ENCODE measurements at regions not wholly inside any gene's neighbourhood (a gene's known extent, or its start where the extent isn't known, plus 50 kb on each side); places are given as distances from the start of the nearest gene placed in this dataset.
A peak's percentile ranks its signal among the peaks of the same experiment; 100 is the strongest.

- no peaks in the 10 kb centered on the region for H3K27me3 Mint-ChIP-seq (ENCODE audit: low read depth)
- no peaks in the 10 kb centered on the region for H3K9me3 Mint-ChIP-seq
- TF ChIP-seq, protein P1, sequence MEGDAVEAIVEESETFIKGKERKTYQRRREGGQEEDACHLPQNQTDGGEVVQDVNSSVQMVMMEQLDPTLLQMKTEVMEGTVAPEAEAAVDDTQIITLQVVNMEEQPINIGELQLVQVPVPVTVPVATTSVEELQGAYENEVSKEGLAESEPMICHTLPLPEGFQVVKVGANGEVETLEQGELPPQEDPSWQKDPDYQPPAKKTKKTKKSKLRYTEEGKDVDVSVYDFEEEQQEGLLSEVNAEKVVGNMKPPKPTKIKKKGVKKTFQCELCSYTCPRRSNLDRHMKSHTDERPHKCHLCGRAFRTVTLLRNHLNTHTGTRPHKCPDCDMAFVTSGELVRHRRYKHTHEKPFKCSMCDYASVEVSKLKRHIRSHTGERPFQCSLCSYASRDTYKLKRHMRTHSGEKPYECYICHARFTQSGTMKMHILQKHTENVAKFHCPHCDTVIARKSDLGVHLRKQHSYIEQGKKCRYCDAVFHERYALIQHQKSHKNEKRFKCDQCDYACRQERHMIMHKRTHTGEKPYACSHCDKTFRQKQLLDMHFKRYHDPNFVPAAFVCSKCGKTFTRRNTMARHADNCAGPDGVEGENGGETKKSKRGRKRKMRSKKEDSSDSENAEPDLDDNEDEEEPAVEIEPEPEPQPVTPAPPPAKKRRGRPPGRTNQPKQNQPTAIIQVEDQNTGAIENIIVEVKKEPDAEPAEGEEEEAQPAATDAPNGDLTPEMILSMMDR (conservative IDR thresholded peaks at IDR 0.05): no peak
- no peak for DNase-seq (ENCODE audit: low read depth, low spot score)
- no peaks in the 10 kb centered on the region for H3K36me3 Mint-ChIP-seq (ENCODE audit: low read depth)
- peak overlapping the region; percentile 86 for H3K27ac Mint-ChIP-seq (ENCODE audit: unreplicated experiment)
- no peak overlapping the region for H3K4me3 Mint-ChIP-seq
- peaks cover 35% of the 10 kb centered on the region for H3K4me1 Mint-ChIP-seq
These were observed 263.1 kb downstream of the SEC14L1 start for GRCh38 chr17:77403854-77404253.

- H3K4me1 Mint-ChIP-seq: peaks cover 43% of the 10 kb centered on the region
- DNase-seq (ENCODE audit: low read depth, low spot score): no peak
- H3K27me3 Mint-ChIP-seq (ENCODE audit: low read depth): no peaks in the 10 kb centered on the region
- no peak overlapping the region for H3K4me3 Mint-ChIP-seq
- H3K9me3 Mint-ChIP-seq: no peaks in the 10 kb centered on the region
- H3K36me3 Mint-ChIP-seq (ENCODE audit: low read depth): no peaks in the 10 kb centered on the region
- TF ChIP-seq, protein P1 (conservative IDR thresholded peaks at IDR 0.05): no peak
- H3K27ac Mint-ChIP-seq (ENCODE audit: unreplicated experiment): peak overlapping the region; percentile 62
These were observed 264.2 kb downstream of the SEC14L1 start for GRCh38 chr17:77404812-77405581.

DNA sequence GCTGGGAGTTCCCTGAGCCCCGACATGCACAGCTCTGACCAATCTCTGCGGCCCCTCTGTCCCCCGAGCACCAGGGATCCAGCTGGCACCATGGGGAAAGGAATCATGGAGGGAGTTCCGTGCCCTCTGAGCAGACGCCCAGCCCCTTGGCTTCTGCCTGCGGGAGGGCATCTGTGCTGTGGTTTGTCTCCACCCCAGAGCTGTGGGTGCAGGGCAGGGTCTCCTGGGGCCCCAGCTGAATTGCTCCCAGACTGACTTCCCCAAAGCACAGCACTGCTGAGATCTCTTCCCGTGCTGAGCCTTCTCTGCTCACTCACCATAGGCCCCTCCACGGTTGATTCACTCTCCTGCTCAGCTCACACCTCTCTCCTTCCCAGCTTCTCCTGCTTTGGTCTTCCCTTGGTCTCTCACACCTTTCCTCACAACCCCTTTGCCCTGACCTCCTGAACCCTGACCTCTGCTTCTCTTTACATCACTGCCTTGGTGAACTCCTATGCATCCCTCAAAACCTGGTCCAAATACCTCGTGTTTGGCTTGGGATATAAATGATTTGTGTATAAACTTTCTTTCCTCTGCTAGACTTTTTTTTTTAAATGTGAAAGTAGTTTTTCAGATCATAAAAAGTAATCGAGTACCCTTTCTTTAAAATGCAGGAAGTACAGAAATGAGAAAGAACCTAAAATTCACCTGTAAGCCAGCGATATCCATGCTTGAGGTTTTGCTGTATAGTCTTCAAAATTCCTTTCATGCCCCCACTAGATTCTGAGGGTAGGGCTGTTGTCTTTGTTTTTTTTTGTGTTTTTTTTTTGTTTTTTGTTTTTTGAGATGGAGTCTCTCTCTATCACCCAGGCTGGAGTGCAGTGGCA lies 265.3 kb downstream of the SEC14L1 start:
- TF ChIP-seq, protein P1 (conservative IDR thresholded peaks at IDR 0.05): no peak
- DNase-seq (ENCODE audit: low read depth, low spot score): no peak
- no peaks in the 10 kb centered on the region for H3K9me3 Mint-ChIP-seq
- H3K36me3 Mint-ChIP-seq (ENCODE audit: low read depth): no peaks in the 10 kb centered on the region
- no peak overlapping the region for H3K4me3 Mint-ChIP-seq
- H3K27me3 Mint-ChIP-seq (ENCODE audit: low read depth): no peaks in the 10 kb centered on the region
- H3K27ac Mint-ChIP-seq (ENCODE audit: unreplicated experiment): peak overlapping the region; percentile 96
- H3K4me1 Mint-ChIP-seq: peaks cover 38% of the 10 kb centered on the region

- Mint-ChIP-seq H3K4me3 (peak overlapping the region; percentile 36), H3K4me1 (peaks cover 37% of the 10 kb centered on the region), H3K9me3 (no peaks in the 10 kb centered on the region), H3K27ac (ENCODE audit: unreplicated experiment) (no peak overlapping the region), H3K36me3 (ENCODE audit: low read depth) (no peaks in the 10 kb centered on the region), H3K27me3 (ENCODE audit: low read depth) (no peaks in the 10 kb centered on the region)
- no peak for DNase-seq (ENCODE audit: low read depth, low spot score)
- TF ChIP-seq, protein P1 (conservative IDR thresholded peaks at IDR 0.05): no peak
These were observed 266.8 kb downstream of the SEC14L1 start for GRCh38 chr17:77407321-77408277.

DNA sequence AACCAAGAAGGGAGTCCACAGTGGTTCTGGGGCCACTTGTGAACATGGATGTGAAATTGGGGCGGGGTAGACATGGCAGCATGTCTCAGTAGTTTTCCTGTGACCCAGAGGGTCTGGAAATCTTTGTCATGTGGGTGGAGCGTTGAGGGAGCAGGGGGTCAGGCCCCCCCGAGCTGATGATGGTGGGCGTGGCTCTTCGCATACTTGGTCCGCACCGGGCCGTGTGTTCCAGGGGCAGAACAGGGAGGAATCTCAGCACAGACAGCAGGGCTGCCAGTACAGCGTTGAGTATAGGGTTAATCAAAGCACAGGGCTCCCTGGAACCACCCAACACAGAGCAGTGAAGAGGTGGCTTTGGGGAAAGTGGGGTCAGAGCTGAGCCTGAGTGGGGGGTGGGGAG lies 267.5 kb downstream of the SEC14L1 start:
- Mint-ChIP-seq H3K4me3 (peak overlapping the region; percentile 36), H3K27me3 (ENCODE audit: low read depth) (no peaks in the 10 kb centered on the region)
- no peak for DNase-seq (ENCODE audit: low read depth, low spot score)

More for the DNA sequence above, 267.5 kb downstream of the SEC14L1 start:
- TF ChIP-seq, protein P1 (conservative IDR thresholded peaks at IDR 0.05): no peak
- Mint-ChIP-seq H3K4me1 (peaks cover 44% of the 10 kb centered on the region), H3K36me3 (ENCODE audit: low read depth) (peaks cover 4% of the 10 kb centered on the region), H3K9me3 (no peaks in the 10 kb centered on the region), H3K27ac (ENCODE audit: unreplicated experiment) (peak overlapping the region; percentile 93)

Data from neural crest cell (in vitro differentiated cells).